ENCODE measurements at regions not wholly inside any gene's neighbourhood (a gene's known extent, or its start where the extent isn't known, plus 50 kb on each side); places are given as distances from the start of the nearest gene placed in this dataset.

GRCh38 chr12:22828066-22828465 is 203.1 kb downstream of the ETNK1 start:
- no peak overlapping the region for H3K27ac ChIP-seq (ENCODE audit: low read depth in 1 of 2, low read length in 1 of 2)
- DNase-seq (ENCODE audit: low read depth in 6 of 9, low spot score in 9 of 9), result no peak
- no peaks in the 10 kb centered on the region for H3K36me3 ChIP-seq (ENCODE audit: control insufficient read depth in 2 of 2, insufficient read depth in 2 of 2, low read length in 1 of 2)
- no peaks in the 10 kb centered on the region for H3K4me1 ChIP-seq (ENCODE audit: control insufficient read depth in 2 of 2, insufficient read depth in 2 of 2, low read length in 2 of 2)
- H3K9me3 ChIP-seq (ENCODE audit: control insufficient read depth in 2 of 2, insufficient read depth in 1 of 2, low read length in 1 of 2), result peaks cover 0 to 4% of the 10 kb centered on the region in 2 donors
- H3K4me3 ChIP-seq (ENCODE audit: low read length in 2 of 2), result no peak overlapping the region
- 85% methylated on average over 3 of the region's 3 CpGs for WGBS
- H3K27me3 ChIP-seq (ENCODE audit: control insufficient read depth in 2 of 2, insufficient read depth in 1 of 2, low read length in 1 of 2), result no peaks in the 10 kb centered on the region

- H3K36me3 ChIP-seq (ENCODE audit: control insufficient read depth in 2 of 2, insufficient read depth in 2 of 2, low read length in 1 of 2), result no peaks in the 10 kb centered on the region
Observed at GRCh38 chr12:22835431-22835830, 210.5 kb downstream of the ETNK1 start.

DNA sequence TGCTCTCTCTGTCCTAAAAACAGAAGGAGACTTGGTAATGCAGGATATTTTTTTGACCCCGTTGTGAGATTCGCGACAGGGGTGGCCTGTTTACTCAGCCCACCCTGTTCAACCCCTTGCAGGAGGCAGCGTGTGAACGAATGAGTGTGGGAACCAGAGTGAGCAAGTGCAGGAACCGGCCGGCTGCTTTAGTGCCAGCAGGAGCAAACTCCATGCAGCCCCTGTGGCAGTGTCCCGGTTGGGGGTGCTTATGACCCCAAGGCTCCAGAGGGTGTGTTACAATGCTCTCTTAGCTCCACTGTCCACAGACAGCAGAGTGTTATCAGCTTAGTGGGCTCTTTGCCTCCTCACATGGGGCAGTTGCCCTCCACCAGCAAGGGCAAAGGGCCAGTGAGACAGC is 225.2 kb downstream of the ETNK1 start:
- DNase-seq (ENCODE audit: low read depth in 6 of 9, low spot score in 9 of 9), result no peak
- no peaks in the 10 kb centered on the region for H3K9me3 ChIP-seq (ENCODE audit: control insufficient read depth in 2 of 2, insufficient read depth in 1 of 2, low read length in 1 of 2)
- no peaks in the 10 kb centered on the region for H3K27me3 ChIP-seq (ENCODE audit: control insufficient read depth in 2 of 2, insufficient read depth in 1 of 2, low read length in 1 of 2)
- H3K4me3 ChIP-seq (ENCODE audit: low read length in 2 of 2), result no peak overlapping the region
- H3K36me3 ChIP-seq (ENCODE audit: control insufficient read depth in 2 of 2, insufficient read depth in 2 of 2, low read length in 1 of 2), result no peaks in the 10 kb centered on the region
- 91% methylated on average over 8 of the region's 8 CpGs for WGBS
- H3K4me1 ChIP-seq (ENCODE audit: control insufficient read depth in 2 of 2, insufficient read depth in 2 of 2, low read length in 2 of 2), result no peaks in the 10 kb centered on the region
- H3K27ac ChIP-seq (ENCODE audit: low read depth in 1 of 2, low read length in 1 of 2), result no peak overlapping the region

More at GRCh38 chr12:22835431-22835830, 210.5 kb downstream of the ETNK1 start:
- DNase-seq (ENCODE audit: low read depth in 6 of 9, low spot score in 9 of 9), result no peak
- Histone ChIP-seq H3K4me3 (ENCODE audit: low read length in 2 of 2) (no peak overlapping the region), H3K27ac (ENCODE audit: low read depth in 1 of 2, low read length in 1 of 2) (no peak overlapping the region), H3K27me3 (ENCODE audit: control insufficient read depth in 2 of 2, insufficient read depth in 1 of 2, low read length in 1 of 2) (no peaks in the 10 kb centered on the region), H3K4me1 (ENCODE audit: control insufficient read depth in 2 of 2, insufficient read depth in 2 of 2, low read length in 2 of 2) (no peaks in the 10 kb centered on the region), H3K9me3 (ENCODE audit: control insufficient read depth in 2 of 2, insufficient read depth in 1 of 2, low read length in 1 of 2) (no peaks in the 10 kb centered on the region)
- 93% methylated on average over 6 of the region's 6 CpGs for WGBS

DNA sequence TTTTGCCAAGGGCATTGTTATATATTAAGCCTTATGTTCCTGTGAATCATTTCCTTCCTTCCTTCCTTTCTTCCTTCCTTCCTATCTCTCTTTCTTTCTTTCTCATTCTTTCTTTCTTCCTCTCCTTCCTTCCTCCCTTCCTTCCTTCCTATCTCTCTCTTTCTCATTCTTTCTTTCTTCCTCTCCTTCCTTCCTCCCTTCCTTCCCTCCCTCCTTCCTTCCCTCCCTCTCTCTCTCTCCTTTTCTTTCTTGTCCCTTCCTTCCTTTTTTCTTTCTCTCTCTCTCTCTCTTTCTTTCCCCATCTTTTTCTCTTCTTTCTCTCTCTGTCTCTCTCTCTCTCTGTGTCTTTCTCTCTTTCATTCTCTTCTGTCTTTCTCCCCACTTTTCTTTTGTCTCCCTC is 226.6 kb downstream of the ETNK1 start:
- Histone ChIP-seq H3K4me1 (ENCODE audit: control insufficient read depth in 2 of 2, insufficient read depth in 2 of 2, low read length in 2 of 2) (no peaks in the 10 kb centered on the region), H3K27ac (ENCODE audit: low read depth in 1 of 2, low read length in 1 of 2) (no peak overlapping the region), H3K4me3 (ENCODE audit: low read length in 2 of 2) (no peak overlapping the region), H3K27me3 (ENCODE audit: control insufficient read depth in 2 of 2, insufficient read depth in 1 of 2, low read length in 1 of 2) (no peaks in the 10 kb centered on the region), H3K9me3 (ENCODE audit: control insufficient read depth in 2 of 2, insufficient read depth in 1 of 2, low read length in 1 of 2) (no peaks in the 10 kb centered on the region), H3K36me3 (ENCODE audit: control insufficient read depth in 2 of 2, insufficient read depth in 2 of 2, low read length in 1 of 2) (no peaks in the 10 kb centered on the region)
- no peak for DNase-seq (ENCODE audit: low read depth in 6 of 9, low spot score in 9 of 9)

DNA sequence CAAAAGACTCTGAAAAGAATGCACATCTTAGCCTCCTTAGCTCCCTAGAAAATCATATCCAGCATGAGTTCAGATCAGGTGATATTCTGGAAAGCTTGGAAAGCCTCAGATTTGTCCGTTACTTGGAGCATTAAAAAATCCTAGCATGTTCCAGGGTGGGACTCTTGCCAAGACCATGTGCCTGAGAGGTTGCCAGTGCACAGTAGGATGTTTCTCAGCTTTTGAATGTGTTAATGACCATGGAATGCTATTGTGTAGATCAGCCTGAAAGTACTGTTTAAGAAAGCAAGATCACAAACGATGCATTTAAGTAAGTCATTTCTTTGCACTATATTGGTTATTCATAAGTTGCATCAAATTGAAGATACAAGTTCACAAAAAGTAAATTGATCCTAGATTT is 230.5 kb downstream of the ETNK1 start:
- Histone ChIP-seq H3K9me3 (ENCODE audit: control insufficient read depth in 2 of 2, insufficient read depth in 1 of 2, low read length in 1 of 2) (no peaks in the 10 kb centered on the region), H3K27me3 (ENCODE audit: control insufficient read depth in 2 of 2, insufficient read depth in 1 of 2, low read length in 1 of 2) (no peaks in the 10 kb centered on the region), H3K36me3 (ENCODE audit: control insufficient read depth in 2 of 2, insufficient read depth in 2 of 2, low read length in 1 of 2) (no peaks in the 10 kb centered on the region), H3K27ac (ENCODE audit: low read depth in 1 of 2, low read length in 1 of 2) (no peak overlapping the region), H3K4me3 (ENCODE audit: low read length in 2 of 2) (no peak overlapping the region), H3K4me1 (ENCODE audit: control insufficient read depth in 2 of 2, insufficient read depth in 2 of 2, low read length in 2 of 2) (no peaks in the 10 kb centered on the region)
- no peak for DNase-seq (ENCODE audit: low read depth in 6 of 9, low spot score in 9 of 9)
- WGBS, result 77% methylated on average over 2 of the region's 2 CpGs

GRCh38 chr12:22856178-22856577 is 231.2 kb downstream of the ETNK1 start:
- Histone ChIP-seq H3K4me1 (ENCODE audit: control insufficient read depth in 2 of 2, insufficient read depth in 2 of 2, low read length in 2 of 2) (no peaks in the 10 kb centered on the region), H3K27me3 (ENCODE audit: control insufficient read depth in 2 of 2, insufficient read depth in 1 of 2, low read length in 1 of 2) (no peaks in the 10 kb centered on the region), H3K36me3 (ENCODE audit: control insufficient read depth in 2 of 2, insufficient read depth in 2 of 2, low read length in 1 of 2) (no peaks in the 10 kb centered on the region), H3K4me3 (ENCODE audit: low read length in 2 of 2) (no peak overlapping the region), H3K27ac (ENCODE audit: low read depth in 1 of 2, low read length in 1 of 2) (no peak overlapping the region), H3K9me3 (ENCODE audit: control insufficient read depth in 2 of 2, insufficient read depth in 1 of 2, low read length in 1 of 2) (no peaks in the 10 kb centered on the region)
- DNase-seq (ENCODE audit: low read depth in 6 of 9, low spot score in 9 of 9), result no peak
- 4% methylated on average over 2 of the region's 2 CpGs for WGBS

- no peaks in the 10 kb centered on the region for H3K27me3 ChIP-seq (ENCODE audit: control insufficient read depth in 2 of 2, insufficient read depth in 1 of 2, low read length in 1 of 2)
- H3K4me1 ChIP-seq (ENCODE audit: control insufficient read depth in 2 of 2, insufficient read depth in 2 of 2, low read length in 2 of 2), result no peaks in the 10 kb centered on the region
- no peak for DNase-seq (ENCODE audit: low read depth in 6 of 9, low spot score in 9 of 9)
- WGBS, result 80% methylated on average over 9 of the region's 9 CpGs
- H3K36me3 ChIP-seq (ENCODE audit: control insufficient read depth in 2 of 2, insufficient read depth in 2 of 2, low read length in 1 of 2), result no peaks in the 10 kb centered on the region
- no peak overlapping the region for H3K27ac ChIP-seq (ENCODE audit: low read depth in 1 of 2, low read length in 1 of 2)
- H3K9me3 ChIP-seq (ENCODE audit: control insufficient read depth in 2 of 2, insufficient read depth in 1 of 2, low read length in 1 of 2), result no peaks in the 10 kb centered on the region
- no peak overlapping the region for H3K4me3 ChIP-seq (ENCODE audit: low read length in 2 of 2)
Observed at GRCh38 chr12:22858849-22859570, 234.0 kb downstream of the ETNK1 start.

GRCh38 chr12:22860926-22861325 is 236.0 kb downstream of the ETNK1 start:
- Histone ChIP-seq H3K36me3 (ENCODE audit: control insufficient read depth in 2 of 2, insufficient read depth in 2 of 2, low read length in 1 of 2) (no peaks in the 10 kb centered on the region), H3K9me3 (ENCODE audit: control insufficient read depth in 2 of 2, insufficient read depth in 1 of 2, low read length in 1 of 2) (no peaks in the 10 kb centered on the region), H3K4me1 (ENCODE audit: control insufficient read depth in 2 of 2, insufficient read depth in 2 of 2, low read length in 2 of 2) (no peaks in the 10 kb centered on the region), H3K27me3 (ENCODE audit: control insufficient read depth in 2 of 2, insufficient read depth in 1 of 2, low read length in 1 of 2) (no peaks in the 10 kb centered on the region), H3K27ac (ENCODE audit: low read depth in 1 of 2, low read length in 1 of 2) (no peak overlapping the region), H3K4me3 (ENCODE audit: low read length in 2 of 2) (no peak overlapping the region)
- DNase-seq (ENCODE audit: low read depth in 6 of 9, low spot score in 9 of 9), result no peak
- 83% methylated on average over 3 of the region's 3 CpGs for WGBS

DNA sequence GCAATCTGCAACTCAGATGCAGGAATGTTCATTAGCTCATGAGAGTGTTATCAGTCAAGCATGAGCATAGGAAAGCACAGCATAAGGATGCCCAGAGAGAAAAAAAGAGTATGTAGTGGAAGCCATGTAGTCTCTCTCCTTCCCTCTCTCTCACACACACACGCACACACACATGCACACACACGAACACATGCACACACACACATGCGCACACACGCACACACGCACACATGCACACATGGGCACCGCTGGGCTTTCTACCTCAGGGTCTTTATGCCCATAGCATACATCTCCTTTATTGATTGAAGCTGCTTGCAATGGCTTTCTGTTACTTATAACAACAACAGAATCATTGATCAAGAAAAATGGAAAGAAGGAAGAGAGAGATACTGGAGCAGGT is 240.9 kb downstream of the ETNK1 start:
- no peak overlapping the region for H3K4me3 ChIP-seq (ENCODE audit: low read length in 2 of 2)
- DNase-seq (ENCODE audit: low read depth in 6 of 9, low spot score in 9 of 9), result no peak
- no peaks in the 10 kb centered on the region for H3K9me3 ChIP-seq (ENCODE audit: control insufficient read depth in 2 of 2, insufficient read depth in 1 of 2, low read length in 1 of 2)
- H3K4me1 ChIP-seq (ENCODE audit: control insufficient read depth in 2 of 2, insufficient read depth in 2 of 2, low read length in 2 of 2), result no peaks in the 10 kb centered on the region
- no peak overlapping the region for H3K27ac ChIP-seq (ENCODE audit: low read depth in 1 of 2, low read length in 1 of 2)
- no peaks in the 10 kb centered on the region for H3K36me3 ChIP-seq (ENCODE audit: control insufficient read depth in 2 of 2, insufficient read depth in 2 of 2, low read length in 1 of 2)
- H3K27me3 ChIP-seq (ENCODE audit: control insufficient read depth in 2 of 2, insufficient read depth in 1 of 2, low read length in 1 of 2), result no peaks in the 10 kb centered on the region
- WGBS, result 97% methylated on average over 6 of the region's 6 CpGs
